ENCODE measurements at regions not wholly inside any gene's neighbourhood (a gene's known extent, or its start where the extent isn't known, plus 50 kb on each side); places are given as distances from the start of the nearest gene placed in this dataset.

- Histone ChIP-seq H3K9me3 (ENCODE audit: control insufficient read depth in 4 of 4, low read length in 3 of 4) (no peaks in the 10 kb centered on the region), H3K27me3 (ENCODE audit: control insufficient read depth in 4 of 4, insufficient read depth in 4 of 4, low read length in 3 of 4) (no peaks in the 10 kb centered on the region), H3K27ac (ENCODE audit: low read depth in 1 of 2, low read length in 2 of 2) (no peak overlapping the region), H3K4me1 (ENCODE audit: control insufficient read depth in 4 of 4, insufficient read depth in 4 of 4, low read length in 3 of 4) (peaks cover 0 to 6% (median 3%) of the 10 kb centered on the region in 4 donors), H3K4me3 (ENCODE audit: low read depth in 1 of 3, low read length in 3 of 3) (no peak overlapping the region), H3K36me3 (ENCODE audit: control insufficient read depth in 4 of 4, insufficient read depth in 3 of 4, low read depth in 1 of 4, low read length in 3 of 4) (no peaks in the 10 kb centered on the region), H3K9ac (ENCODE audit: low read depth in 1 of 2, low read length in 2 of 2) (no peak overlapping the region)
- 87% methylated on average over 33 of the region's 33 CpGs for WGBS
- no peak for DNase-seq (ENCODE audit: low spot score)
- TF ChIP-seq HNF4G (IDR thresholded peaks at IDR 0.05) (no peak), HNF4A (conservative IDR thresholded peaks at IDR 0.05) (no peak), RAD21 (IDR thresholded peaks at IDR 0.05) (peak; percentile 65 to 74), EGR1 (IDR thresholded peaks at IDR 0.05; ENCODE audit: low read depth in 2 of 2) (no peak), NR2F2 (IDR thresholded peaks at IDR 0.05) (no peak), ATF3 (IDR thresholded peaks at IDR 0.05) (no peak), FOXA1 (IDR thresholded peaks at IDR 0.05) (no peak)
Measured at GRCh38 chr7:156543699-156544598, 96.6 kb upstream of the RNF32 start.

DNA sequence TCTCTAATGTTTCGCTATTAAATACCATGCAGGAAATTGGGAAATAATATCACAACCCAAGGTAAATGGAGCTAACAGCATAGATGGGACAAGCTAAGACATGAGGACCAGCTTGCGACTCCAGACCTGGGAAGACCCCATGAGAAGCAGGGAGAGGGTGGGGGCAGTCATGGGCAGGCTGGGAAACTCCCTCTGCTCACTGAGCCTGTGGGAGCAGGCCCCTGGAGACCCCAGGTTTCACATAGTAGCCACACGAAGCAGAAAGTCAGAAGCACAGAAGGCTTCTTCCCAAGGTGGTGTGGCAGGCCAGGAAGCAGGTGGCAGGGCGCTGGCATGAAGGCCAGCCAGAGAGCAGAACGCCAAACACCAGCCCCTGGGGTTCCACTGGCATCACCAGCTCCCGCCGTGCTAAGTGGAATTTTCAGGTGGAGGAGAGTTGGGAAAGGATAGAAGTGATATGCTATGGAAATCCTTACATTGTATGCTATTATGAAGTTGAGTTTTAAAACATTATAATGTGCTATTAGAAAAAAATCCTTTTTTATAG lies 99.9 kb upstream of the RNF32 start:
- H3K9ac ChIP-seq (ENCODE audit: low read depth in 1 of 2, low read length in 2 of 2), result no peak overlapping the region
- H3K27ac ChIP-seq (ENCODE audit: low read depth in 1 of 2, low read length in 2 of 2), result no peak overlapping the region
- WGBS, result 94% methylated on average over 7 of the region's 7 CpGs
- no peaks in the 10 kb centered on the region for H3K9me3 ChIP-seq (ENCODE audit: control insufficient read depth in 4 of 4, low read length in 3 of 4)
- no peak for TF ChIP-seq RXRA (IDR thresholded peaks at IDR 0.05)
- no peak for TF ChIP-seq ATF3 (IDR thresholded peaks at IDR 0.05)
- TF ChIP-seq CTCF (IDR thresholded peaks at IDR 0.05; ENCODE audit: low read depth, low read length, missing input control), result no peak
- TF ChIP-seq SP1 (IDR thresholded peaks at IDR 0.05), result no peak
- no peaks in the 10 kb centered on the region for H3K36me3 ChIP-seq (ENCODE audit: control insufficient read depth in 4 of 4, insufficient read depth in 3 of 4, low read depth in 1 of 4, low read length in 3 of 4)
- peaks cover 0 to 6% (median 3%) of the 10 kb centered on the region in 4 donors for H3K4me1 ChIP-seq (ENCODE audit: control insufficient read depth in 4 of 4, insufficient read depth in 4 of 4, low read length in 3 of 4)
- H3K27me3 ChIP-seq (ENCODE audit: control insufficient read depth in 4 of 4, insufficient read depth in 4 of 4, low read length in 3 of 4), result no peaks in the 10 kb centered on the region
- no peak overlapping the region for H3K4me3 ChIP-seq (ENCODE audit: low read depth in 1 of 3, low read length in 3 of 3)
- DNase-seq (ENCODE audit: low spot score), result no peak

DNA sequence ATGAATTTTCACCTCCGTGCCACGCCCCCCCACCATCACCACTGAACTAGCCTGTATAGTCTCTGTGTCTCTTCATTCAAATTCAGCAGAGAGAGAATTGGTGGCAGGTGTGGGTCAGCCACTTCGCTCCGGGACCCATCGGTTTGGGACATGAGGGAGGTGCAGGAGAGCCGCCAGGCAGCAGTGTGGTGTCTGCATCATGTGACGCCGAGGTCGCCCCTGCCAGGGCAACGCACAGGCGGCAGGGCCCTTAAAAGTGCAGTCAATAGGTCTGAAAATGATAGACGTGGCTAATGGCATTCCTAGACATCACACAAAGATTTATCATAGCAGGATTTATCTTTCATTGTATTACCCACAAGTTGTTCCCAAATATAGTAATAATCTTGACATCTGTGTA lies 100.6 kb upstream of the RNF32 start:
- no peaks in the 10 kb centered on the region for H3K9me3 ChIP-seq (ENCODE audit: control insufficient read depth in 4 of 4, low read length in 3 of 4)
- peaks cover 0 to 4% (median 2%) of the 10 kb centered on the region in 4 donors for H3K4me1 ChIP-seq (ENCODE audit: control insufficient read depth in 4 of 4, insufficient read depth in 4 of 4, low read length in 3 of 4)
- no peak for DNase-seq (ENCODE audit: low spot score)
- 93% methylated on average over 12 of the region's 12 CpGs for WGBS
- no peaks in the 10 kb centered on the region for H3K27me3 ChIP-seq (ENCODE audit: control insufficient read depth in 4 of 4, insufficient read depth in 4 of 4, low read length in 3 of 4)
- no peaks in the 10 kb centered on the region for H3K36me3 ChIP-seq (ENCODE audit: control insufficient read depth in 4 of 4, insufficient read depth in 3 of 4, low read depth in 1 of 4, low read length in 3 of 4)
- H3K9ac ChIP-seq (ENCODE audit: low read depth in 1 of 2, low read length in 2 of 2), result no peak overlapping the region
- no peak overlapping the region for H3K27ac ChIP-seq (ENCODE audit: low read depth in 1 of 2, low read length in 2 of 2)
- no peak overlapping the region for H3K4me3 ChIP-seq (ENCODE audit: low read depth in 1 of 3, low read length in 3 of 3)
- TF ChIP-seq HNF4G (IDR thresholded peaks at IDR 0.05) (no peak), GABPA (IDR thresholded peaks at IDR 0.05 in 1 of 2, conservative IDR thresholded peaks at IDR 0.05 in 1 of 2) (no peak), ATF3 (IDR thresholded peaks at IDR 0.05) (no peak), FOXA1 (IDR thresholded peaks at IDR 0.05) (no peak), FOXA2 (IDR thresholded peaks at IDR 0.05) (no peak), HNF4A (conservative IDR thresholded peaks at IDR 0.05) (no peak), CTCF (IDR thresholded peaks at IDR 0.05; ENCODE audit: low read depth, low read length, missing input control) (no peak), JUND (IDR thresholded peaks at IDR 0.05) (no peak), RAD21 (IDR thresholded peaks at IDR 0.05) (no peak)
- TF ChIP-seq, protein P1, sequence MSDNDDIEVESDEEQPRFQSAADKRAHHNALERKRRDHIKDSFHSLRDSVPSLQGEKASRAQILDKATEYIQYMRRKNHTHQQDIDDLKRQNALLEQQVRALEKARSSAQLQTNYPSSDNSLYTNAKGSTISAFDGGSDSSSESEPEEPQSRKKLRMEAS (IDR thresholded peaks at IDR 0.05), result no peak
- TF ChIP-seq, protein P2, sequence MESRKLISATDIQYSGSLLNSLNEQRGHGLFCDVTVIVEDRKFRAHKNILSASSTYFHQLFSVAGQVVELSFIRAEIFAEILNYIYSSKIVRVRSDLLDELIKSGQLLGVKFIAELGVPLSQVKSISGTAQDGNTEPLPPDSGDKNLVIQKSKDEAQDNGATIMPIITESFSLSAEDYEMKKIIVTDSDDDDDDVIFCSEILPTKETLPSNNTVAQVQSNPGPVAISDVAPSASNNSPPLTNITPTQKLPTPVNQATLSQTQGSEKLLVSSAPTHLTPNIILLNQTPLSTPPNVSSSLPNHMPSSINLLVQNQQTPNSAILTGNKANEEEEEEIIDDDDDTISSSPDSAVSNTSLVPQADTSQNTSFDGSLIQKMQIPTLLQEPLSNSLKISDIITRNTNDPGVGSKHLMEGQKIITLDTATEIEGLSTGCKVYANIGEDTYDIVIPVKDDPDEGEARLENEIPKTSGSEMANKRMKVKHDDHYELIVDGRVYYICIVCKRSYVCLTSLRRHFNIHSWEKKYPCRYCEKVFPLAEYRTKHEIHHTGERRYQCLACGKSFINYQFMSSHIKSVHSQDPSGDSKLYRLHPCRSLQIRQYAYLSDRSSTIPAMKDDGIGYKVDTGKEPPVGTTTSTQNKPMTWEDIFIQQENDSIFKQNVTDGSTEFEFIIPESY (IDR thresholded peaks at IDR 0.05), result no peak
